Fibroblast of lung (primary cell): ENCODE measurements at regions not wholly inside any gene's neighbourhood (a gene's known extent, or its start where the extent isn't known, plus 50 kb on each side); places are given as distances from the start of the nearest gene placed in this dataset.

Experiments used
- DNase-seq, 2 donors: peaks; one replicate each; pipeline versions ENCODE4 v3.0.0 to v3.0.0-alpha.2; 2010; ENCODE audit warnings: low read depth in 2 of 2
- H2AFZ ChIP-seq: 2 replicates; pipeline ENCODE4 v1.5.1; 2012; ENCODE audit warnings: low read length, control low read depth, inconsistent platforms
- H3K27ac ChIP-seq: 2 replicates; pipeline ENCODE4 v1.5.1; 2011; ENCODE audit warnings: low read length, control low read depth; ENCODE audit not compliant: insufficient read depth
- H3K27me3 ChIP-seq: 2 replicates; pipeline ENCODE4 v1.5.1; 2011; ENCODE audit warnings: mild to moderate bottlenecking, low read length; ENCODE audit not compliant: control insufficient read depth, insufficient read depth
- H3K36me3 ChIP-seq: 2 replicates; pipeline ENCODE4 v1.5.1; 2011; ENCODE audit warnings: low read length; ENCODE audit not compliant: control insufficient read depth, insufficient read depth
- H3K4me1 ChIP-seq: 2 replicates; pipeline ENCODE4 v1.5.1; 2011; ENCODE audit warnings: low read length; ENCODE audit not compliant: control insufficient read depth, insufficient read depth; ENCODE audit errors: extremely low read depth
- H3K4me2 ChIP-seq: 2 replicates; pipeline ENCODE4 v1.5.1; 2011; ENCODE audit warnings: low read length, control low read depth; ENCODE audit not compliant: insufficient read depth; ENCODE audit errors: extremely low read depth
- H3K4me3 ChIP-seq, 4 experiments: fragments of 200-600 bp in 1 of 4; sonication (generic) in 1 of 4; replicated peaks in 1 of 4; 2 replicates each; pipeline ENCODE4 v1.5.1; 2011 to 2016; ENCODE audit warnings: low read length in 4 of 4, low read depth in 3 of 4, mild to moderate bottlenecking in 3 of 4, control low read depth in 2 of 4, inconsistent platforms in 1 of 4, mixed read lengths in 1 of 4; ENCODE audit not compliant: insufficient read depth in 1 of 4; ENCODE audit errors: control extremely low read depth in 1 of 4
- H3K79me2 ChIP-seq: 2 replicates; pipeline ENCODE4 v1.5.1; 2012; ENCODE audit warnings: mild to moderate bottlenecking, low read length, inconsistent platforms; ENCODE audit not compliant: control insufficient read depth, insufficient read depth
- H3K9ac ChIP-seq: 2 replicates; pipeline ENCODE4 v1.5.1; 2011; ENCODE audit warnings: mild to moderate bottlenecking, low read length, control low read depth; ENCODE audit not compliant: insufficient read depth
- H3K9me3 ChIP-seq: 2 replicates; pipeline ENCODE4 v1.5.1; 2012; ENCODE audit warnings: low read depth, low read length; ENCODE audit not compliant: control insufficient read depth, insufficient read depth
- H4K20me1 ChIP-seq: 2 replicates; pipeline ENCODE4 v1.5.1; 2011; ENCODE audit warnings: low read length; ENCODE audit not compliant: control insufficient read depth, insufficient read depth; ENCODE audit errors: extremely low read depth
- EZH2 ChIP-seq: IDR thresholded peaks from 2 replicates; pipeline ENCODE4 v1.5.1; 2012; ENCODE audit warnings: low read length, control low read depth, mild to moderate bottlenecking; ENCODE audit errors: missing control alignments
- TF ChIP-seq, protein P1 (sequence below), 2 donors: IDR thresholded peaks in 1 of 2; conservative IDR thresholded peaks in 1 of 2; 1 replicate in 1 of 2; 2 replicates in 1 of 2; pipeline ENCODE4 v1.5.1; 2011 to 2012; ENCODE audit warnings: low read length in 2 of 2, control low read depth in 1 of 2, inconsistent platforms in 1 of 2, low read depth in 1 of 2, mild to moderate bottlenecking in 1 of 2

DNA sequence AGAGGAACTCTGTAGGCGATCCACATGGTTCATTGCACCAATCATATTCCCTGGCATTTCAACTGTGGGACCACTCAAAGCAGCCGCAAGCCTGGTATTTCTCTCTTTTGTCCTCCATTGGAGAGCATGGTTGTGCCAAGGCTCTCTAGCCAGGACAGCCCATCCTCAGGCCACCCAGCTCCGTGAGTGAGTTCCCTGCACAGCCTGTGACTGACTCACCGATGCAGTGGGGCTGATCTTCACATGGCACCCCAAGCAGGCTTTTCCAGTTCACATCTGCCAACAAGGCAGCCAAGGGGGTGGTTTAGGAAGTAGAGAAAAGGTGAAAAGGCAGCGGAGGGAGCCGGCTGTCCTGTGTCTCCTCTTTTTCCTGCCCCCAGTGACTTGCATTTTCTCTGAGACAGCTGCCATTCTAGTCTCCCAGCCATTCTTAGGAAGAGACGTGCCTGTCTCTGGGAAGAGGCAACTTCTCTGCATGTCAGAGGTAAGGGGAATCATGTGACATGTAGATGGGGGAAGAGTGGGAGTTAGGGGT lies 69.2 kb downstream of the MID1IP1 start:
- Histone ChIP-seq H3K27ac (no peak overlapping the region), H3K27me3 (no peaks in the 10 kb centered on the region), H3K4me1 (no peaks in the 10 kb centered on the region), H4K20me1 (no peaks in the 10 kb centered on the region), H3K36me3 (no peaks in the 10 kb centered on the region), H3K9ac (no peak overlapping the region), H3K9me3 (no peaks in the 10 kb centered on the region), H2AFZ (no peak overlapping the region), H3K4me3 (no peak overlapping the region), H3K79me2 (no peaks in the 10 kb centered on the region), H3K4me2 (no peak overlapping the region)
- DNase-seq = peak in 1 of 2 donors; percentile 3
- TF ChIP-seq EZH2 = no peak
- TF ChIP-seq, protein P1, sequence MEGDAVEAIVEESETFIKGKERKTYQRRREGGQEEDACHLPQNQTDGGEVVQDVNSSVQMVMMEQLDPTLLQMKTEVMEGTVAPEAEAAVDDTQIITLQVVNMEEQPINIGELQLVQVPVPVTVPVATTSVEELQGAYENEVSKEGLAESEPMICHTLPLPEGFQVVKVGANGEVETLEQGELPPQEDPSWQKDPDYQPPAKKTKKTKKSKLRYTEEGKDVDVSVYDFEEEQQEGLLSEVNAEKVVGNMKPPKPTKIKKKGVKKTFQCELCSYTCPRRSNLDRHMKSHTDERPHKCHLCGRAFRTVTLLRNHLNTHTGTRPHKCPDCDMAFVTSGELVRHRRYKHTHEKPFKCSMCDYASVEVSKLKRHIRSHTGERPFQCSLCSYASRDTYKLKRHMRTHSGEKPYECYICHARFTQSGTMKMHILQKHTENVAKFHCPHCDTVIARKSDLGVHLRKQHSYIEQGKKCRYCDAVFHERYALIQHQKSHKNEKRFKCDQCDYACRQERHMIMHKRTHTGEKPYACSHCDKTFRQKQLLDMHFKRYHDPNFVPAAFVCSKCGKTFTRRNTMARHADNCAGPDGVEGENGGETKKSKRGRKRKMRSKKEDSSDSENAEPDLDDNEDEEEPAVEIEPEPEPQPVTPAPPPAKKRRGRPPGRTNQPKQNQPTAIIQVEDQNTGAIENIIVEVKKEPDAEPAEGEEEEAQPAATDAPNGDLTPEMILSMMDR (conservative IDR thresholded peaks at IDR 0.05 in 1 of 2, IDR thresholded peaks at IDR 0.05 in 1 of 2; ENCODE audit: low read depth in 1 of 2, low read length in 2 of 2) = no peak

DNA sequence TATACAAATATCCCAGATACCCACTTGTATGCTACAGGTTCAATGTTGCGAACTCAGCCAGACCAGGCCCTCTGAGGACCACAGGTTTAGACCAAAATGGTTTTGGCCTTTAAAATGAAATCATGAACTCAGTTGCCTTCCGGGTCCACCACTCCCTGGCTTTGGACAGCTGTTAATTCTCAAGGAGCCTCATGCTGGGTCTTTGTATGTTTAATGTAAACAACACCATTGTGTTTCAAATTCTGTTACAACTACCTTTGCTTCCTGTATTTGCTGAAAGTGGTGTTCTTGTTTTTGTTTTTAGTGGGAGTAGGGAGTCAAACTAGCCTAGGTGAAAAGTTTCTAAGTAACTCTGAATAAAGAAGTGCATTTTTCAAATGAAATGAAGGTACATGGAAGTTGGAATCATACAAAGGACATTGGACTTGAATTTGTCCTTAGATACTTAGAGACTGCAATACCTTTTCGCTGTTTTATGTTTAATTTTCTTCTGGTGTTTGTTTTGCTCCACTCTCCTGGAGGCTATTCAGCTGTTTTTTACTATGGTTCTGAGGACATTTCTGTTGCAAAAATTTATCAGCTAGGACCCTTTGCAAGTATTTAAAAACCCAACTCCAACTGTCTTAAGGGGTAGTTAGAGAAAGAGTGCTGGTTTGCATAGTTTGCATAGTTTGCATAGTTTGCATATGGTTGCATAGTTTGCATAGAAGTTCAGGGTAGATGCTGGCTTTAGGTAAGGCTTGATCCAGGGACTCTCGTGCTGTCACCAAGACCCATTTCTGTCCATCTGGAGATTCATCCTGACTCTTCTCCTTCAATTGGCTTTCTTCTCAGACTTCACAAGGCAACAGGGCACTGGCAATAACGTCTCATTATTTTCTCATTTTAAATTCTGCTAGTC lies 70.1 kb downstream of the MID1IP1 start:
- DNase-seq = peak in 1 of 2 donors; percentile 11
- H3K79me2 ChIP-seq = no peaks in the 10 kb centered on the region

DNA sequence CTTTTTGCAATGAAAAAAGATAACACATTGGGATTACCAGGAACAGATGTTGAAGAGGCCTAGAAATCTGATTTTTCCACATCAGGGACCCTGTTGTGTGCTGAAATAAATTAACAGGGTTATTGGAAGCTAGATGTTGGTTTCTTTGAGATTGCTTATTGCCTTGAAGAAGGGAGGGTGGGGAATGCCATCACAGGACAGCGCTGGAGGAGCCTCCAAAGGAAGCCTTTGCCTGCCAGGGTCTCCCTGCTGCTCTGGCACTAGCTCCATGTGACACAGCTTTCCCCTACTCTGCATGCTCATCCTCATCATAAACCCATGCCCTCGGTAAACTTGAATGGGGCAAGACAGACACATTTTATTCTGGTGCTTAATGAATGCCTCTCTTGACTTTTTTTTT lies 76.1 kb downstream of the MID1IP1 start:
- no peak for TF ChIP-seq EZH2
- TF ChIP-seq, protein P1 (conservative IDR thresholded peaks at IDR 0.05 in 1 of 2, IDR thresholded peaks at IDR 0.05 in 1 of 2; ENCODE audit: low read depth in 1 of 2, low read length in 2 of 2) = no peak
- Histone ChIP-seq H3K9ac (no peak overlapping the region), H3K36me3 (no peaks in the 10 kb centered on the region), H3K9me3 (no peaks in the 10 kb centered on the region), H3K79me2 (no peaks in the 10 kb centered on the region), H3K27ac (no peak overlapping the region), H3K4me3 (no peak overlapping the region), H3K4me1 (no peaks in the 10 kb centered on the region), H2AFZ (no peak overlapping the region), H3K4me2 (no peak overlapping the region), H3K27me3 (no peaks in the 10 kb centered on the region), H4K20me1 (no peaks in the 10 kb centered on the region)
- no peak for DNase-seq

More for the DNA sequence above, 70.1 kb downstream of the MID1IP1 start:
- H3K27ac ChIP-seq = no peak overlapping the region
- no peaks in the 10 kb centered on the region for H3K27me3 ChIP-seq
- no peak overlapping the region for H2AFZ ChIP-seq
- no peaks in the 10 kb centered on the region for H3K9me3 ChIP-seq
- no peaks in the 10 kb centered on the region for H3K36me3 ChIP-seq
- no peaks in the 10 kb centered on the region for H3K4me1 ChIP-seq
- H3K9ac ChIP-seq = no peak overlapping the region
- no peak overlapping the region for H3K4me2 ChIP-seq
- TF ChIP-seq, protein P1 (conservative IDR thresholded peaks at IDR 0.05 in 1 of 2, IDR thresholded peaks at IDR 0.05 in 1 of 2; ENCODE audit: low read depth in 1 of 2, low read length in 2 of 2) = no peak
- TF ChIP-seq EZH2 = no peak
- H4K20me1 ChIP-seq = no peaks in the 10 kb centered on the region
- H3K4me3 ChIP-seq = no peak overlapping the region
